AG09319 (cell line): ENCODE measurements at regions not wholly inside any gene's neighbourhood (a gene's known extent, or its start where the extent isn't known, plus 50 kb on each side); places are given as distances from the start of the nearest gene placed in this dataset.

ENCODE experiments used
- DNase-seq: peaks from one replicate; pipeline ENCODE4 v3.0.0-alpha.2; 2010; ENCODE audit warnings: low read depth; ENCODE audit errors: extremely low read depth
- TF ChIP-seq, protein P1 (sequence below): IDR thresholded peaks from 2 replicates; pipeline ENCODE4 v1.5.1; 2011; ENCODE audit warnings: low read depth, mild to moderate bottlenecking, inconsistent platforms, low read length, moderate library complexity

- DNase-seq = no peak
- TF ChIP-seq, protein P1, sequence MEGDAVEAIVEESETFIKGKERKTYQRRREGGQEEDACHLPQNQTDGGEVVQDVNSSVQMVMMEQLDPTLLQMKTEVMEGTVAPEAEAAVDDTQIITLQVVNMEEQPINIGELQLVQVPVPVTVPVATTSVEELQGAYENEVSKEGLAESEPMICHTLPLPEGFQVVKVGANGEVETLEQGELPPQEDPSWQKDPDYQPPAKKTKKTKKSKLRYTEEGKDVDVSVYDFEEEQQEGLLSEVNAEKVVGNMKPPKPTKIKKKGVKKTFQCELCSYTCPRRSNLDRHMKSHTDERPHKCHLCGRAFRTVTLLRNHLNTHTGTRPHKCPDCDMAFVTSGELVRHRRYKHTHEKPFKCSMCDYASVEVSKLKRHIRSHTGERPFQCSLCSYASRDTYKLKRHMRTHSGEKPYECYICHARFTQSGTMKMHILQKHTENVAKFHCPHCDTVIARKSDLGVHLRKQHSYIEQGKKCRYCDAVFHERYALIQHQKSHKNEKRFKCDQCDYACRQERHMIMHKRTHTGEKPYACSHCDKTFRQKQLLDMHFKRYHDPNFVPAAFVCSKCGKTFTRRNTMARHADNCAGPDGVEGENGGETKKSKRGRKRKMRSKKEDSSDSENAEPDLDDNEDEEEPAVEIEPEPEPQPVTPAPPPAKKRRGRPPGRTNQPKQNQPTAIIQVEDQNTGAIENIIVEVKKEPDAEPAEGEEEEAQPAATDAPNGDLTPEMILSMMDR = no peak
Observed at GRCh38 chr14:54186821-54187763, 209.7 kb upstream of the CDKN3 start.

DNA sequence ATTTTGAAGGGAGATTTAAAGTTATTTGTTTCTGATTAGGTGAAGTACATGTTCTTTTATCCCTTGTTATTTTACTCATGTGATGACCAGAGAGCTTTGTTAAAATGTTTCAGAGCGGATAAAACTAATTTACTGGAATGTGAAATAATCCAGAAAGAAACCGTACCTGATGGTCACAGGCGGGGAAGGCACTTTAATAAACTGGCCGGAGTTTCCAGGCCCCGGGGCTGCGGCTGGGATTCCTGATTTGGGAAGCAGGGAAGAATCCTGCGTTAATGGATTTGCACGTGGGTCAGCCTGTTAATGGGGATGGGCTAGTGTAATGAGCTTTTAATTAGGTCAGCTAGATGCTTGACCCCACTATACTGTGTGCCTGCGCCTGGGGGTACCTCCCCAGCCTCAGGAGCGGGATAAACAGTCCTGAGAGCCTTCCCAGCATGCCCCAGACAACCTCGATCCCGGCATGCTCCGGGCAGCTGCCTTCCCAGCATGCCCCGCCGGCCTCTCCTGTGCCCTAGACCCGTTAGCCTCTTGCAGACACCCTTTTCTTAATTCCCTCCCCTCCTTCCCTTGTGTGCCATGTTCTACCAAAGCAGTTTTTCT, 208.6 kb upstream of the CDKN3 start:
- DNase-seq = no peak
- TF ChIP-seq, protein P1 = no peak

GRCh38 chr14:54189333-54189732, 207.5 kb upstream of the CDKN3 start:
- DNase-seq = no peak
- TF ChIP-seq, protein P1 = no peak

DNA sequence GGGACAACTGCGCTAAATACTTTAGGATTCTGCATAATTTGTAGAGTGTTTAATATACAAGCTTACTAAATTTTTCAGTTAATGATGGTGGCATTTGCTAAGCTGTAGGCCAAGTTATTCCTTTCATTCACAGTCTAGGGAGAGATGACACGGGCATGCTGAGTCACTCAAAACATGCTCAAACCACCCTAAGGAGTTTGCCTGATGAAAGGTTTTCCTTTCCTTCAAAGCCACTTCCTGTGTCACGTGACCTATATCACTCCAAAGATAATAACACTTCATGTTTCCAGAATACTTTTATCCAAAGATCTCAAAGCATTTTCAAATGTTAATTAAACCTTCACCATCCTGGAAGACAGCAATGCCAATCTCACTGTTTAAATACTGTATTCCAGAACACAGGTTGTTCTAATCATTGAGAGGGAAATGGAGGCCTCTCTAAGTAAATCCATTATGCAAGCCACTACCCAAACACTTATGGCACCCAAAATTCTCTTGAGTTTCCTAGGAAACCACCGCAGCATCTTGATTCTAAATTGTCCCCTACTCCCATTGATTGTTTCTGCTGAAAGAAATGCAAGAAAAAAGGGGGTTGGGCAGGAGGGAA, 207.0 kb upstream of the CDKN3 start:
- DNase-seq = no peak
- TF ChIP-seq, protein P1 = no peak

DNA sequence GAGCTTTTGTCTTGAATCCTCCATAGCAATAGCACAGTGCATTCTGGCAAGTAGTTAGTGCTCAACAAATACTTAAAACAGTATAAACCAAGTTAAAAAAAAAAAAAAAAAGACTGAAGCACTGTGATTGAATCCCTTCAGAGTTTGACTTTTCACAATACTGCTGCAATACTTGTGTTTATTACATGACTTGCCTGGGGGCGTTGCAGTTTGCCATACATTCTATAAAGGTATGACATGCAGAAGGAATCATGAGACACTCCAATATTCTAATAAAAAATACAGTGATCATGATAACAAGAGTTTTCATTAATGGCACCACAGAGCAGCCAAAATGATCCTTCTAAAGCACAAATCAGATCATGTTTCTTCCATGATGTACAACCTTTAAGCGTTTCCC, 205.0 kb upstream of the CDKN3 start:
- DNase-seq = no peak
- TF ChIP-seq, protein P1 = no peak

GRCh38 chr14:54192610-54193009, 204.2 kb upstream of the CDKN3 start:
- TF ChIP-seq, protein P1 = no peak
- DNase-seq = no peak

DNA sequence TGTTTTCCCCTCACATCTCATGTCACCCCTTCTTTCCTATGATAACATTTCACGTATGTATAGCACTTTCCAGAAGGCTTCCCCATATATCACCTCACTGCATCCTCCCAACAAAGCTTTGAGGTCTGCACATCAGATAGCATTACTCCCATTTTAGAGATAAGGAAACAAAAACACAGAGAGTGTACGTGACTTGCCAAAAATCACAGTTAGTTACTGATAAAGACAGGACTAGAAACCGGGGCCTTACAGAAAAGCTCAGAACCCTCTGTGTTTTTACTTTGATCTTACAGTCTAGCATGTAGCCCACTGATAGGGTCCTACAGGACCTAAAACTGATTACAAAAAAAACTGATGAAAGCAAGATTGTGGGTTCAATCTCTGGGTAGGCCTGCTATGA, 202.9 kb upstream of the CDKN3 start:
- TF ChIP-seq, protein P1 = no peak

More for the DNA sequence above, 202.9 kb upstream of the CDKN3 start:
- no peak for DNase-seq
